Neuronal stem cell (in vitro differentiated cells): ENCODE measurements at regions not wholly inside any gene's neighbourhood (a gene's known extent, or its start where the extent isn't known, plus 50 kb on each side); places are given as distances from the start of the nearest gene placed in this dataset. TPM values are rescaled to one million over a fixed set of nuclear protein-coding genes. Genes with fewer than 3 reads are reported as not detected.

Experiments
- DNase-seq: peaks from one replicate; pipeline ENCODE4 v3.0.0-alpha.2; 2013; ENCODE audit warnings: low spot score
- H2AFZ ChIP-seq: one replicate; pipeline ENCODE4 v1.6.1; 2013; ENCODE audit warnings: mild to moderate bottlenecking, low read length, inconsistent platforms
- H2AK5ac ChIP-seq: 2 replicates; pipeline ENCODE4 v1.6.1; 2013; ENCODE audit warnings: low read depth, mild to moderate bottlenecking, inconsistent platforms, low read length, moderate library complexity, mixed read lengths
- H2BK120ac ChIP-seq: 2 replicates; pipeline ENCODE4 v1.6.1; 2013; ENCODE audit warnings: low read depth, mild to moderate bottlenecking, inconsistent platforms, low read length, moderate library complexity, mixed read lengths
- H2BK12ac ChIP-seq: one replicate; pipeline ENCODE4 v1.6.1; 2013; ENCODE audit warnings: low read length, inconsistent platforms
- H2BK15ac ChIP-seq: 2 replicates; pipeline ENCODE4 v1.6.1; 2013; ENCODE audit warnings: mild to moderate bottlenecking, low read length, inconsistent platforms, mixed read lengths
- H2BK5ac ChIP-seq: one replicate; pipeline ENCODE4 v1.6.1; 2013; ENCODE audit warnings: inconsistent platforms, mild to moderate bottlenecking, low read length, moderate library complexity
- H3K14ac ChIP-seq: one replicate; pipeline ENCODE4 v1.6.1; 2013; ENCODE audit warnings: low read length, inconsistent platforms
- H3K18ac ChIP-seq: 2 replicates; pipeline ENCODE4 v1.6.1; 2013; ENCODE audit warnings: low read length, inconsistent platforms
- H3K23ac ChIP-seq: 2 replicates; pipeline ENCODE4 v1.6.1; 2013; ENCODE audit warnings: low read depth, mild to moderate bottlenecking, mixed read lengths, low read length, inconsistent platforms; ENCODE audit not compliant: poor library complexity
- H3K27ac ChIP-seq: replicated peaks from 3 replicates; pipeline ENCODE4 v1.5.1; 2013; ENCODE audit warnings: low read length, inconsistent platforms
- H3K27me3 ChIP-seq, 3 experiments: 2 replicates each; pipeline ENCODE4 v1.6.1; 2013; ENCODE audit warnings: low read length in 3 of 3, mild to moderate bottlenecking in 2 of 3, inconsistent platforms in 1 of 3, low read depth in 1 of 3, mixed read lengths in 1 of 3, moderate library complexity in 1 of 3; ENCODE audit not compliant: control insufficient read depth in 3 of 3, insufficient read depth in 3 of 3
- H3K36me3 ChIP-seq, 2 donors: replicated peaks in 1 of 2; 2 replicates each; pipeline ENCODE4 v1.6.1; 2013; ENCODE audit warnings: low read length in 2 of 2; ENCODE audit not compliant: control insufficient read depth in 2 of 2, insufficient read depth in 2 of 2
- H3K4ac ChIP-seq: 2 replicates; pipeline ENCODE4 v1.6.1; 2013; ENCODE audit warnings: inconsistent platforms, mild to moderate bottlenecking, low read length, moderate library complexity
- H3K4me1 ChIP-seq, 2 donors: 1 replicate in 1 of 2; 2 replicates in 1 of 2; pipeline ENCODE4 v1.6.1; 2013; ENCODE audit warnings: low read length in 2 of 2, low read depth in 1 of 2; ENCODE audit not compliant: control insufficient read depth in 2 of 2, insufficient read depth in 1 of 2
- H3K4me2 ChIP-seq: one replicate; pipeline ENCODE4 v1.6.1; 2013; ENCODE audit warnings: mild to moderate bottlenecking, low read length, inconsistent platforms; ENCODE audit not compliant: insufficient read depth, poor library complexity, severe bottlenecking
- H3K4me3 ChIP-seq, 2 donors: 2 replicates each; pipeline ENCODE4 v1.5.1; 2013; ENCODE audit warnings: low read length in 2 of 2, mild to moderate bottlenecking in 2 of 2, inconsistent platforms in 1 of 2, moderate library complexity in 1 of 2
- H3K79me1 ChIP-seq: one replicate; pipeline ENCODE4 v1.6.1; 2013; ENCODE audit warnings: low read depth, mild to moderate bottlenecking, inconsistent platforms, low read length, moderate library complexity
- H3K9ac ChIP-seq: one replicate; pipeline ENCODE4 v1.6.1; 2013; ENCODE audit warnings: mild to moderate bottlenecking, low read depth, low read length, inconsistent platforms; ENCODE audit not compliant: poor library complexity
- H3K9me3 ChIP-seq, 2 donors: replicated peaks in 1 of 2; 2 replicates each; pipeline versions ENCODE3 to v1.6.1; 2013; ENCODE audit warnings: low read length in 2 of 2, mild to moderate bottlenecking in 2 of 2, inconsistent platforms in 1 of 2, low read depth in 1 of 2, mixed read lengths in 1 of 2, moderate library complexity in 1 of 2; ENCODE audit not compliant: control insufficient read depth in 2 of 2, insufficient read depth in 1 of 2
- H4K8ac ChIP-seq: one replicate; pipeline ENCODE4 v1.6.1; 2013; ENCODE audit warnings: low read depth, mild to moderate bottlenecking, inconsistent platforms, low read length, moderate library complexity
- H4K91ac ChIP-seq: one replicate; pipeline ENCODE4 v1.6.1; 2013; ENCODE audit warnings: low read length, low read depth, mild to moderate bottlenecking, inconsistent platforms; ENCODE audit not compliant: poor library complexity
- WGBS, 2 donors: extraction: QIAGEN DNeasy Blood & Tissue Kit; methylation state at CpG; one replicate each; pipeline ENCODE4 v1.1.7; 2013; ENCODE audit warnings: missing lambda C conversion rate in 2 of 2, mixed read lengths in 1 of 2; ENCODE audit not compliant: insufficient read length in 2 of 2, insufficient replicate concordance in 1 of 2; ENCODE audit errors: extremely low coverage in 2 of 2; 5-methylcytosine and 5-hydroxymethylcytosine counted together
- small RNA-seq: library from polyadenylated mRNA; stranded (forward); fragments of <200 nt; extraction: miRNeasy Mini kit (QIAGEN cat#:217004); gene quantifications from one replicate; pipeline ENCODE3, GENCODE V24; 2013; ENCODE audit not compliant: insufficient read depth

DNA sequence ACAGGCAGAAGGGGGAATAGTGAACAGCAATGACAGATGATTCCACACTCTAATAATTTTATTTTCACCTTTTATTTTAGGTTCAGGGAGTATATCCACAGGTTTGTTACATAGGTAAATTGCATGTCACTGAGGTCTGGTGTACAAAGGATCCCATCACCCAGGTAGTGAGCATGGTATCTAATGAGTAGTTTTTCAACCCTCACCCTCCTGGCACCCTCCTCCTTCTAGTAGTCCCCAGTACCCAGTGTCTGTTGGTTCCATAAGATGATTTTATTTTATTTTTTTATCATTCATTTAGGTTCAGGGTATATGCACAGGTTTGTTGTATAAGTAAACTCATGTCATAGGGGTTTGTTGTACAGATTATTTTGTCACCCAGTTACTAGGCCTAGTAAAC lies 58.6 kb upstream of the UGT8 start:
- Histone ChIP-seq H3K36me3 (no peaks in the 10 kb centered on the region), H2BK15ac (no peak overlapping the region), H3K14ac (no peak overlapping the region), H3K79me1 (no peaks in the 10 kb centered on the region), H3K9me3 (peaks cover 0 to 4% of the 10 kb centered on the region in 2 donors), H3K9ac (no peak overlapping the region), H3K4me3 (no peak overlapping the region), H2BK5ac (no peak overlapping the region), H3K4ac (no peak overlapping the region), H2AFZ (no peak overlapping the region), H3K23ac (no peak overlapping the region), H2AK5ac (no peak overlapping the region), H2BK120ac (no peak overlapping the region), H2BK12ac (no peak overlapping the region), H4K91ac (no peak overlapping the region), H3K27me3 (no peaks in the 10 kb centered on the region), H3K4me1 (peaks cover 2 to 3% of the 10 kb centered on the region in 2 donors), H3K27ac (no peak overlapping the region), H3K18ac (no peak overlapping the region), H3K4me2 (no peak overlapping the region), H4K8ac (no peak overlapping the region)
- no peak for DNase-seq

DNA sequence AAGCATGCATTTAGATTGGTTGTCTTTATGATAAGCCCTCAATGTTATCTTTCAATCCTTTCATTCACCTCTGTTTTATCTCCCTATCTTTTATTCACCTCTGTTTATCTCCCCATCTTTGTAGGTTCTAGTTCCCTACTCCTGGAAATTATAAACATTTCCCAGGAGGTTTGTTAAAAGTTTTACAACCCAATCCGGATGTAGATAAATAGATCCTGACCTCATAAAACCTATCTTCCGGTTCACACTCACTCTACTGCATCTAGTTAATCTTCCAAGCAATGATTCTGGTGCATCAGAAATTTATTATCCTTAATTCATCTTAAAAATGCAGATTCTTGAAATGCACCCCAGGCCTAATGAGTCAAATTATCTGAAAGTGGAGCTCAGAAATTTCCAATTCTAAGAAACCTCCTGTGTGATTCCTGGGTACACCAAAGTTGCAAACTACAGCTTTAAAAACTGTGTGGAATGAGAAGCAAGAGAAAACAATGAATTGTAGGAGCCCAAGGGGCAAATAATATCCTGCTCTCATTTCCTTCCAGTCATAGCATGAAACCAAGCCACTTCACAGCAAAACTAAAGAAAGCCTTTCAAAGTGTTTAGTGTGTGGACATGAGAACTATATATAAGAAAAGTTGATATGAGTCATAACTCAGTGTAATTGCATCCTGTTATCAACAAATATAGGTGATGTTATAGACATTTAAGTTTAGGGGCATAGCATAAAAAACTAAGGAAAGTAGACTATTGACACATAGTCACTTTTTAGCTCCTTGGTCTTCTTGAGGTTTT lies 51.1 kb upstream of the UGT8 start:
- Histone ChIP-seq H3K4me1 (no peaks in the 10 kb centered on the region), H2BK15ac (no peak overlapping the region), H2BK12ac (no peak overlapping the region), H3K79me1 (no peaks in the 10 kb centered on the region), H3K27me3 (no peaks in the 10 kb centered on the region), H3K4me3 (no peak overlapping the region), H2AK5ac (no peak overlapping the region), H3K36me3 (no peaks in the 10 kb centered on the region), H4K91ac (no peak overlapping the region), H3K23ac (no peak overlapping the region), H2AFZ (no peak overlapping the region), H3K9ac (no peak overlapping the region), H2BK120ac (no peak overlapping the region), H2BK5ac (no peak overlapping the region), H4K8ac (no peak overlapping the region), H3K4ac (no peak overlapping the region), H3K9me3 (no peaks in the 10 kb centered on the region), H3K27ac (no peak overlapping the region), H3K18ac (no peak overlapping the region), H3K14ac (no peak overlapping the region), H3K4me2 (no peak overlapping the region)
- no CpG with 5 or more reads among the region's 2 CpGs for WGBS, 2 donors
- DNase-seq = no peak

Small RNA genes lying in the stretch of these regions (small RNA-seq; reads per million reads assigned to genes)
- gene AC093815.1 = not detected
